ENCODE measurements at regions not wholly inside any gene's neighbourhood (a gene's known extent, or its start where the extent isn't known, plus 50 kb on each side); places are given as distances from the start of the nearest gene placed in this dataset.

GRCh38 chr15:27686971-27687370 lies 412.1 kb downstream of the OCA2 start:
- WGBS, 2 donors = 85 to 92% methylated on average over 7 of the region's 7 CpGs
- intact Hi-C loops (cut with DNase I) = no loop called here
- no peaks in the 10 kb centered on the region for H3K27me3 ChIP-seq
- no peak overlapping the region for H3K4me3 ChIP-seq
- no peak for DNase-seq
- no peaks in the 10 kb centered on the region for H3K9me3 ChIP-seq
- no peaks in the 10 kb centered on the region for H3K4me1 ChIP-seq
- H3K36me3 ChIP-seq = no peaks in the 10 kb centered on the region
- H3K27ac ChIP-seq = no peak overlapping the region
- TF ChIP-seq POLR2A (IDR thresholded peaks at IDR 0.05) (no peak), EP300 (IDR thresholded peaks at IDR 0.05) (no peak), POLR2AphosphoS5 (IDR thresholded peaks at IDR 0.05) (no peak)
- TF ChIP-seq, protein P1, sequence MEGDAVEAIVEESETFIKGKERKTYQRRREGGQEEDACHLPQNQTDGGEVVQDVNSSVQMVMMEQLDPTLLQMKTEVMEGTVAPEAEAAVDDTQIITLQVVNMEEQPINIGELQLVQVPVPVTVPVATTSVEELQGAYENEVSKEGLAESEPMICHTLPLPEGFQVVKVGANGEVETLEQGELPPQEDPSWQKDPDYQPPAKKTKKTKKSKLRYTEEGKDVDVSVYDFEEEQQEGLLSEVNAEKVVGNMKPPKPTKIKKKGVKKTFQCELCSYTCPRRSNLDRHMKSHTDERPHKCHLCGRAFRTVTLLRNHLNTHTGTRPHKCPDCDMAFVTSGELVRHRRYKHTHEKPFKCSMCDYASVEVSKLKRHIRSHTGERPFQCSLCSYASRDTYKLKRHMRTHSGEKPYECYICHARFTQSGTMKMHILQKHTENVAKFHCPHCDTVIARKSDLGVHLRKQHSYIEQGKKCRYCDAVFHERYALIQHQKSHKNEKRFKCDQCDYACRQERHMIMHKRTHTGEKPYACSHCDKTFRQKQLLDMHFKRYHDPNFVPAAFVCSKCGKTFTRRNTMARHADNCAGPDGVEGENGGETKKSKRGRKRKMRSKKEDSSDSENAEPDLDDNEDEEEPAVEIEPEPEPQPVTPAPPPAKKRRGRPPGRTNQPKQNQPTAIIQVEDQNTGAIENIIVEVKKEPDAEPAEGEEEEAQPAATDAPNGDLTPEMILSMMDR (IDR thresholded peaks at IDR 0.05) = no peak

DNA sequence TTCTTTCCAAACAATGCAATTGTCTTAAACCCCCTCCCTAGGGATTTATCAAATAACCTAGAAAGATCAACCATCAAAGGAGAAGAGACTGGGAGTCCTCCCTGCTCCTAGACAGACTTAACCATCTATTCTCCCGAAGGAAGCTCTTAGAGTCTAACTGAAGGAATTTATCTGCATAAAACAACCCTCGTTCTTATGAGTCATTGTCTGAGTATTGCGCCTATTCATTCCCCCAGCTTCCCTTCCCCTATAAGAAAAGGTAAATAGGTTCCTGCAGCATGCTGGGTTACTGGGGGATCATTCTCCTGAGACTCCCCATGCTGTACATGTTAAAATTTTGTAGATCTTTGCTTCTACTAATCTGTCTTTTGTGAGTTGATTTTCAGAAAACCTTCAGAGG lies 412.7 kb downstream of the OCA2 start:
- no peaks in the 10 kb centered on the region for H3K4me1 ChIP-seq
- intact Hi-C loops (cut with DNase I) = no loop called here
- TF ChIP-seq POLR2A (IDR thresholded peaks at IDR 0.05) = no peak
- no peak for TF ChIP-seq EP300 (IDR thresholded peaks at IDR 0.05)
- TF ChIP-seq POLR2AphosphoS5 (IDR thresholded peaks at IDR 0.05) = no peak
- TF ChIP-seq, protein P1 (IDR thresholded peaks at IDR 0.05) = no peak
- 78 to 79% methylated on average over 3 of the region's 3 CpGs for WGBS, 2 donors
- no peaks in the 10 kb centered on the region for H3K9me3 ChIP-seq
- H3K4me3 ChIP-seq = no peak overlapping the region
- H3K27me3 ChIP-seq = no peaks in the 10 kb centered on the region
- DNase-seq = no peak
- no peak overlapping the region for H3K27ac ChIP-seq
- H3K36me3 ChIP-seq = no peaks in the 10 kb centered on the region

DNA sequence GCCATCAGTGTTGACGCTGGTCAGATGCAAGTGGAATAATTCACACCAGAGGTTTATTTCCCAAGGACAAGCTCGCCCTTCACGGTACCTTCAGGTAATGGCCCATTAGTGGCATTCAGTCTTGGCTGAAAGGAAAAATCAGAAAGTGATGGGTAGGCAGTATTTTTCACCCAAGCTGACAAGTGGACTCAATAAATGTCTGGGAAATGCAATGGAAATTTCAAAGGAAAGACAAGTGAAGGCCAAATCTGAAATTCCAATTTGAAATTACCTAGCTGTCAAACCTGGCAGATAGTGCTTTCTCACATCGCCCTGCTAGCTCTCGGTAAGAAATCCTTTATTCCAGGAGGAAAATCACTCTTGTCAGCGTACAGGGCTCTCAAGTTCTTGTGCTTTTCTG lies 413.5 kb downstream of the OCA2 start:
- intact Hi-C loops (cut with DNase I) = no loop called here
- no peaks in the 10 kb centered on the region for H3K9me3 ChIP-seq
- H3K27ac ChIP-seq = no peak overlapping the region
- TF ChIP-seq POLR2AphosphoS5 (IDR thresholded peaks at IDR 0.05) = no peak
- TF ChIP-seq, protein P1 (IDR thresholded peaks at IDR 0.05) = no peak
- TF ChIP-seq EP300 (IDR thresholded peaks at IDR 0.05) = no peak
- H3K27me3 ChIP-seq = no peaks in the 10 kb centered on the region
- H3K36me3 ChIP-seq = no peaks in the 10 kb centered on the region
- 91% methylated on average over 6 of the region's 6 CpGs for WGBS, 2 donors
- H3K4me1 ChIP-seq = no peaks in the 10 kb centered on the region
- no peak overlapping the region for H3K4me3 ChIP-seq
- no peak for DNase-seq

DNA sequence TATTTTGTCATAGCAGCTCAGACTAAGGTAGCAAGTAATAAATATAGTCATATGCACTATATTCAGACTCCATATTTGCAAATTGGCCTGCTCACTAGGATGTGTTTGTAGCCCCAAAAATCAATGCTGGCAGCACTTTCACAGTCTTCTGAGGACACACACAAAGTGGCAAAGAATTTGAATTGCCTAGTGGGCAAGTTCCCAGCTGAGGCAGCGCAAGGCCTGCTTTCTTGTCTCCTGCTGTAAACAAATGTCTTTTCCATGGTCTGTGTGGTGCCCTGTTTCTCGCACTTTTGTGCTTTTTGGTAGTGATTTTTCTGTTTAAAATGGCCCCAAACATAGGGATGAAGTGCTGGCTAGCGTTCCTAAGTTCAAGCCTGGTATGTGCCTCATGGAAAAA lies 416.0 kb downstream of the OCA2 start:
- H3K9me3 ChIP-seq = no peaks in the 10 kb centered on the region
- H3K36me3 ChIP-seq = no peaks in the 10 kb centered on the region
- H3K27me3 ChIP-seq = no peaks in the 10 kb centered on the region
- H3K27ac ChIP-seq = no peak overlapping the region
- no peak overlapping the region for H3K4me3 ChIP-seq
- no peak for DNase-seq
- H3K4me1 ChIP-seq = peaks cover 0 to 7% (median 0%) of the 10 kb centered on the region in 4 donors
- TF ChIP-seq, protein P1 (IDR thresholded peaks at IDR 0.05) = no peak
- no peak for TF ChIP-seq EP300 (IDR thresholded peaks at IDR 0.05)
- TF ChIP-seq POLR2AphosphoS5 (IDR thresholded peaks at IDR 0.05) = no peak
- TF ChIP-seq POLR2A (IDR thresholded peaks at IDR 0.05) = no peak
- intact Hi-C loops (cut with DNase I) = no loop called here
- 72 to 78% methylated on average over 3 of the region's 3 CpGs for WGBS, 2 donors

DNA sequence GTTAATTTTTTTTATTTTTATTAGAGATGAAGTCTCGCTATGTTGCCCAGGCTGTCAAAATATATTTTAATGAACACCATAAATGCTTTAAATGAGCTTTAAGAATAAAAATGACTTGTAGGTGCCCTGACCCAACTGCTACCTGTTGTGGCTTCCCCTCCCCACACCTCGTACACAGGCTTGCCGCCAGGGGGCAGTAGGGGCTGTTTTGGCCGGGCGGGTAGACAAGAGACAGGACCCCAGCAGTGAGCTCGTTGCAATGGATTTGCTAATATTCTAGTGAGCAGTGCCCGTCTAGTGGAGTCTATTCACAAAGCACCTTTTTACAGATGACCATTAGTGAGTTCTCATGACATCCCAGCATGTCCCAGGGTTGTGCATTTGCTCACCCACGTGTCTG lies 418.1 kb downstream of the OCA2 start:
- no peak for DNase-seq
- TF ChIP-seq, protein P1 (IDR thresholded peaks at IDR 0.05) = no peak
- no peak for TF ChIP-seq EP300 (IDR thresholded peaks at IDR 0.05)
- no peak for TF ChIP-seq POLR2A (IDR thresholded peaks at IDR 0.05)
- no peak for TF ChIP-seq POLR2AphosphoS5 (IDR thresholded peaks at IDR 0.05)
- no peaks in the 10 kb centered on the region for H3K27me3 ChIP-seq
- H3K4me1 ChIP-seq = peaks cover 0 to 7% (median 0%) of the 10 kb centered on the region in 4 donors
- H3K27ac ChIP-seq = no peak overlapping the region
- WGBS, 2 donors = 60 to 77% methylated on average over 7 to 8 of the region's 8 CpGs
- H3K36me3 ChIP-seq = no peaks in the 10 kb centered on the region
- H3K4me3 ChIP-seq = no peak overlapping the region
- no peaks in the 10 kb centered on the region for H3K9me3 ChIP-seq
- intact Hi-C loops (cut with DNase I) = no loop called here
